Ovary (tissue), 7 donors: ENCODE measurements at regions not wholly inside any gene's neighbourhood (a gene's known extent, or its start where the extent isn't known, plus 50 kb on each side); places are given as distances from the start of the nearest gene placed in this dataset.

ENCODE experiments used
- DNase-seq, 5 donors: peaks; one replicate each; pipeline ENCODE4 v3.0.0-alpha.2; 2019 to 2020
- H3K27ac ChIP-seq, 2 donors: fragments of 200-600 bp; one replicate each; pipeline versions ENCODE4 v1.5.1 to v1.8.0; 2019 to 2022
- H3K27me3 ChIP-seq: fragments of 200-600 bp; one replicate; pipeline ENCODE4 v1.8.0; 2022
- H3K36me3 ChIP-seq: fragments of 200-600 bp; sonication (generic); one replicate; pipeline ENCODE4 v1.5.1; 2019
- H3K4me1 ChIP-seq: one replicate; pipeline ENCODE4 v1.8.1; 2013; ENCODE audit warnings: mild to moderate bottlenecking, moderate library complexity; ENCODE audit not compliant: insufficient read depth
- H3K4me3 ChIP-seq: fragments of 200-600 bp; sonication (generic); one replicate; pipeline ENCODE4 v1.5.1; 2017
- H3K9me3 ChIP-seq, 2 donors: fragments of 200-600 bp in 1 of 2; sonication (generic) in 1 of 2; one replicate each; pipeline versions ENCODE4 v1.5.1 to v1.8.1; 2013 to 2019; ENCODE audit warnings: mild to moderate bottlenecking in 1 of 2, moderate library complexity in 1 of 2
- EP300 ChIP-seq: sonication (generic); formaldehyde crosslinking; IDR thresholded peaks from one replicate; pipeline ENCODE4 v1.6.1; 2017; ENCODE audit warnings: antibody characterized with exemption
- POLR2A ChIP-seq: fragments of 450-650 bp; IDR thresholded peaks from one replicate; pipeline ENCODE4 v1.6.1; 2017; ENCODE audit warnings: antibody characterized with exemption, mild to moderate bottlenecking, moderate library complexity
- WGBS, 3 donors: extraction: QIAGEN DNeasy Blood & Tissue Kit in 1 of 3; methylation state at CpG; one replicate each; pipeline versions ENCODE4 v1.1.5 to v1.1.7; 2013 to 2017; 5-methylcytosine and 5-hydroxymethylcytosine counted together
- intact Hi-C, 4 donors: fragments of 100-400 bp; cut with DNase I; formaldehyde crosslinking; loops; one replicate each; pipeline versions ENCODE4 v1.11.0 to v1.15.1; 2022 to 2023
- TF ChIP-seq, protein P1 (sequence below), 3 donors: fragments of 450-650 bp in 2 of 3; fragments of 200-600 bp in 1 of 3; IDR thresholded peaks; one replicate each; pipeline versions ENCODE4 v1.5.1 to v1.8.0; 2016 to 2022; ENCODE audit warnings: antibody characterized with exemption in 3 of 3, mild to moderate bottlenecking in 1 of 3
- donor health status: DM: no; HTN: no; CAD: no; lungs with moderate emphysema.
- donor health status: DM: no; HTN: no; CAD: no.
- donor health status: Bipolar disorder and iron deficiency.
- donor health status: DM: no; HTN: no; CAD: no.
- donor health status: DM: yes; HTN: yes; CAD: no.

DNA sequence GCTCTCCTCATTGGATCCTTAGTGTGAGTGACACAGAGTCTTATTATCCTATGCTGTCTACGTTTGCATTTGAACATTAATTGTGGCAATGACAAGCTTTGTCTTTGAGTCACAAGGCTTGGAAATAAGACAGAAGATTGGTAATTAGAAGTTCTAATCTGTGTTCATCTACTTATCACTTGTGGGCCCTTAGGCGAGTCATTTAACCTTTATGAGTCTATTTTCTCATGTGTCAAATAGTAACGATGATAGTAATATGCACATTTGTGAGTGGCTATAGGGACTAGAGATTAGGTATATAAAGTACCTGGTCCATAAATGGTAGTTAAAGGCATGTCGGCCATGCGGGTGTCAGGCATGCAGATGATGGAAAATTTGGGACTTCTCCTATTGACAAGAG, 105.6 kb upstream of the NABP1 start:
- Histone ChIP-seq H3K27me3 (no peaks in the 10 kb centered on the region), H3K36me3 (no peaks in the 10 kb centered on the region), H3K4me3 (no peak overlapping the region), H3K4me1 (no peaks in the 10 kb centered on the region), H3K9me3 (no peaks in the 10 kb centered on the region), H3K27ac (no peak overlapping the region)
- DNase-seq, result no peak
- TF ChIP-seq EP300 (no peak), POLR2A (no peak)
- TF ChIP-seq, protein P1, sequence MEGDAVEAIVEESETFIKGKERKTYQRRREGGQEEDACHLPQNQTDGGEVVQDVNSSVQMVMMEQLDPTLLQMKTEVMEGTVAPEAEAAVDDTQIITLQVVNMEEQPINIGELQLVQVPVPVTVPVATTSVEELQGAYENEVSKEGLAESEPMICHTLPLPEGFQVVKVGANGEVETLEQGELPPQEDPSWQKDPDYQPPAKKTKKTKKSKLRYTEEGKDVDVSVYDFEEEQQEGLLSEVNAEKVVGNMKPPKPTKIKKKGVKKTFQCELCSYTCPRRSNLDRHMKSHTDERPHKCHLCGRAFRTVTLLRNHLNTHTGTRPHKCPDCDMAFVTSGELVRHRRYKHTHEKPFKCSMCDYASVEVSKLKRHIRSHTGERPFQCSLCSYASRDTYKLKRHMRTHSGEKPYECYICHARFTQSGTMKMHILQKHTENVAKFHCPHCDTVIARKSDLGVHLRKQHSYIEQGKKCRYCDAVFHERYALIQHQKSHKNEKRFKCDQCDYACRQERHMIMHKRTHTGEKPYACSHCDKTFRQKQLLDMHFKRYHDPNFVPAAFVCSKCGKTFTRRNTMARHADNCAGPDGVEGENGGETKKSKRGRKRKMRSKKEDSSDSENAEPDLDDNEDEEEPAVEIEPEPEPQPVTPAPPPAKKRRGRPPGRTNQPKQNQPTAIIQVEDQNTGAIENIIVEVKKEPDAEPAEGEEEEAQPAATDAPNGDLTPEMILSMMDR (IDR thresholded peaks at IDR 0.05), result no peak
- intact Hi-C loops, result no loop called here
- WGBS, 3 donors, result 88 to 93% (median 89%) methylated on average over 5 of the region's 5 CpGs

DNA sequence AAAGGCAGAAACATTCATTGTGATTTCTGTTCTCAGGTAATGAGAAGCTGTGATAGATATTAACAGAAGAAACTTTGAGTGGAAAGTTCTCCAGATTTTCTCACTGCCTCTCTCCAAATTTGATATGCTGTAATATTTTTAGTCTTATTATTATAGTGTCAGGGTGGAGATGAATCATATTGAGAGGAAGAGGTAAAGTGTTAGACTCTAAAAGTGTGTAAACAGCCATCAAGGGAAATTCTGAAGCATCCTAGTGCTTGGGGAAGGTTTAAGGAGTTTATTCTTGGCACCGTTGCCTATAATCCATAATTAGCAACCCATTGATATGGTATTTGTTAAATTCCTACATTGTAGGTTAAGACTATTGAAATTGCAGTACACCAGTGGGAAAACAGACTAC, 104.7 kb upstream of the NABP1 start:
- H3K27ac ChIP-seq, result no peak overlapping the region
- H3K4me3 ChIP-seq, result no peak overlapping the region
- WGBS, 3 donors, result 83 to 91% (median 84%) methylated on average over 1 of the region's 1 CpG
- no peaks in the 10 kb centered on the region for H3K27me3 ChIP-seq
- intact Hi-C loops, result no loop called here
- no peaks in the 10 kb centered on the region for H3K36me3 ChIP-seq
- DNase-seq, result no peak
- no peaks in the 10 kb centered on the region for H3K9me3 ChIP-seq
- no peak for TF ChIP-seq EP300
- TF ChIP-seq, protein P1 (IDR thresholded peaks at IDR 0.05), result no peak
- TF ChIP-seq POLR2A, result no peak
- no peaks in the 10 kb centered on the region for H3K4me1 ChIP-seq

DNA sequence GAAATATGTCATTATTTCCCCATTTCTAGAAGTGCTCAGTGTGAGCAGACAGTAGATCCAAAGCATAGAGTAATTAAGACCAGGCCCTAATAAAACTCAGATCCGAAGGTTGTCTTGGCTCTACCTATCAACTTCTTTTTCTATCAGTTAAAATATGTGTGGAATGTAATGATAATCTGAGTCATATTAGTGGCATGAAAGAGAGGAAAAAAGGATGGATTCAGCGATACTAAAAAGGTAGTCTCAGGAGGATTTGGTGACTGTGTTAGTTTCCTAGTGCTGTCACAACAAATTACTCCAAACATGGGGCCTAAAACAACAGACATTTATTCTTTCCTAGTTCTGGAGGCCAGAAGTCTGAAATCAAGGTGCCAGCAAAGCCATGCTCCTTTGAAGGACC, 103.7 kb upstream of the NABP1 start:
- Histone ChIP-seq H3K36me3 (no peaks in the 10 kb centered on the region), H3K27ac (no peak overlapping the region), H3K9me3 (no peaks in the 10 kb centered on the region), H3K4me1 (no peaks in the 10 kb centered on the region), H3K27me3 (no peaks in the 10 kb centered on the region), H3K4me3 (no peak overlapping the region)
- no peak for DNase-seq
- TF ChIP-seq, protein P1 (IDR thresholded peaks at IDR 0.05), result no peak
- TF ChIP-seq EP300 (no peak), POLR2A (no peak)
- intact Hi-C loops, result no loop called here
- WGBS, 3 donors, result 83 to 89% (median 85%) methylated on average over 2 of the region's 2 CpGs

DNA sequence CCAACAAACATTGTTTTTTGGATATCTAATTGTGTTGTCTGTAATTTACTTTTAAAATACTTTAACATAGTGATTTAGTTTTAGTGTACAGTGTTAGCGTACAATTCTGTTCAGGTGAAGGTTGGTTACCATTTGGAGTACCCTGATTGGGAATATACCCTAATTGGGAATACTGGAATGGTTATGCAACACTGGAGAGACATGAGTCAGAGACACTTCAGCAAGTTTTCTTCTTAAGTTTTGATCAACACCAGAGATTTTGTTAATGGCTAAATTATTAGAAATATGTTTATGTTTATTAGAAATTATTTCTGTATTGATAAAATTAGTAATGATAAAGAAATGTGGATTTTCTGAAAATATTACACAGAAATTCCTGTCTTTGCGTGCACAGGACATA, 100.3 kb upstream of the NABP1 start:
- Histone ChIP-seq H3K27ac (no peak overlapping the region), H3K9me3 (no peaks in the 10 kb centered on the region), H3K36me3 (no peaks in the 10 kb centered on the region), H3K4me3 (no peak overlapping the region), H3K27me3 (no peaks in the 10 kb centered on the region), H3K4me1 (no peaks in the 10 kb centered on the region)
- no peak for TF ChIP-seq POLR2A
- no peak for TF ChIP-seq EP300
- TF ChIP-seq, protein P1 (IDR thresholded peaks at IDR 0.05), result no peak
- WGBS, 3 donors, result 94 to 96% (median 96%) methylated on average over 2 of the region's 2 CpGs
- intact Hi-C loops, result no loop called here
- DNase-seq, result no peak

DNA sequence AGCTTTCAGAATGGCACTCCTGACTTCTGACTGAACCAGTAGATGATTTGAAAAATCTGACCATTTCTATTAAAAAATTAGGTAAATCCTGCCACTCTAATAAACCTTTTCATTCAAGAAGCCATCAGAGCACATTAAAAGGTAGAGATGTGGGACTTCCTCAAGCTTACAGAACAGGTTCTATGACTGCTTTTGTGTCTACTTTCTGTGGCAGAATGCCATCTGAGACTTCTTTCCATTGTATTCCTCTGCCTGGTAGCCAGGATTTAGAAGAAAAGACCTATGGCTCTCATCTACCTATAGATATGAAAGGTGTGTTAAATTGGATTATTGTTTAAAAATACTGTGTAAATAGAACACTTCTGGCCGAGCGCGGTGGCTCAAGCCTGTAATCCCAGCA, 99.9 kb upstream of the NABP1 start:
- intact Hi-C loops, result no loop called here
- Histone ChIP-seq H3K27ac (no peak overlapping the region), H3K36me3 (no peaks in the 10 kb centered on the region), H3K4me3 (no peak overlapping the region), H3K27me3 (no peaks in the 10 kb centered on the region), H3K4me1 (no peaks in the 10 kb centered on the region), H3K9me3 (no peaks in the 10 kb centered on the region)
- 92 to 98% (median 94%) methylated on average over 3 of the region's 3 CpGs for WGBS, 3 donors
- TF ChIP-seq EP300, result no peak
- TF ChIP-seq, protein P1 (IDR thresholded peaks at IDR 0.05), result no peak
- no peak for TF ChIP-seq POLR2A
- no peak for DNase-seq
